Thyroid gland (tissue), 4 donors: ENCODE measurements at regions not wholly inside any gene's neighbourhood (a gene's known extent, or its start where the extent isn't known, plus 50 kb on each side); places are given as distances from the start of the nearest gene placed in this dataset.
"Not testable (repeated sequence)": the region's sequence is repeated elsewhere in the genome, so short reads cannot be mapped to it uniquely, and the experiment has no call there.

Source experiments
- DNase-seq, 2 donors: peaks; one replicate each; pipeline ENCODE4 v3.0.0-alpha.2; 2019
- H3K27ac ChIP-seq, 3 donors: fragments of 200-600 bp; sonication (generic); 1 replicate in 2 of 3; 2 replicates in 1 of 3; pipeline ENCODE4 v1.5.1; 2016 to 2019; ENCODE audit warnings: mild to moderate bottlenecking in 1 of 3, moderate library complexity in 1 of 3
- H3K27me3 ChIP-seq: fragments of 200-600 bp; sonication (generic); one replicate; pipeline ENCODE4 v1.5.1; 2019
- H3K36me3 ChIP-seq, 2 donors: fragments of 200-600 bp; sonication (generic); one replicate each; pipeline ENCODE4 v1.5.1; 2016 to 2019
- H3K4me1 ChIP-seq, 2 donors: fragments of 200-600 bp; sonication (generic); one replicate each; pipeline ENCODE4 v1.5.1; 2017 to 2019
- H3K4me3 ChIP-seq, 3 donors: fragments of 200-600 bp; sonication (generic); replicated peaks in 1 of 3; 1 replicate in 2 of 3; 2 replicates in 1 of 3; pipeline ENCODE4 v1.5.1; 2016; ENCODE audit warnings: mild to moderate bottlenecking in 1 of 3
- H3K9me3 ChIP-seq: fragments of 200-600 bp; sonication (generic); one replicate; pipeline ENCODE4 v1.5.1; 2017
- WGBS, 2 donors: methylation state at CpG; one replicate each; pipeline ENCODE4 v1.1.5; 2017; 5-methylcytosine and 5-hydroxymethylcytosine counted together
- intact Hi-C: fragments of 100-400 bp; cut with DNase I; formaldehyde crosslinking; loops from one replicate; pipeline ENCODE4 v1.15.1; 2023

- DNase-seq, H3K4me3 ChIP-seq, H3K36me3 ChIP-seq, intact Hi-C loops, H3K27me3 ChIP-seq, H3K4me1 ChIP-seq, H3K9me3 ChIP-seq, H3K27ac ChIP-seq: not testable (repeated sequence)
- WGBS, 2 donors: no CpG with 5 or more reads among the region's 3 CpGs
Measured at GRCh38 chr1:120599511-120599910, 124.2 kb upstream of the NBPF26 start.

- H3K4me3 ChIP-seq, intact Hi-C loops, H3K4me1 ChIP-seq, H3K27me3 ChIP-seq, H3K9me3 ChIP-seq, H3K36me3 ChIP-seq, DNase-seq, H3K27ac ChIP-seq: not testable (repeated sequence)
- WGBS, 2 donors: no CpG with 5 or more reads among the region's 3 CpGs
Measured at GRCh38 chr1:120600442-120601041, 123.2 kb upstream of the NBPF26 start.

GRCh38 chr1:120607882-120608281, 115.9 kb upstream of the NBPF26 start:
- H3K27me3 ChIP-seq, intact Hi-C loops, H3K9me3 ChIP-seq, H3K4me3 ChIP-seq, DNase-seq, H3K36me3 ChIP-seq, H3K4me1 ChIP-seq, H3K27ac ChIP-seq: not testable (repeated sequence)
- no CpG with 5 or more reads among the region's 3 CpGs for WGBS, 2 donors

- intact Hi-C loops, H3K9me3 ChIP-seq, H3K4me1 ChIP-seq, H3K4me3 ChIP-seq, H3K27ac ChIP-seq, DNase-seq, H3K27me3 ChIP-seq, H3K36me3 ChIP-seq: not testable (repeated sequence)
- WGBS, 2 donors: no CpG with 5 or more reads among the region's 8 CpGs
Measured at GRCh38 chr1:120608314-120609014, 115.3 kb upstream of the NBPF26 start.

GRCh38 chr1:120609015-120609573, 114.7 kb upstream of the NBPF26 start:
- H3K4me3 ChIP-seq, H3K27ac ChIP-seq, intact Hi-C loops, H3K4me1 ChIP-seq, H3K36me3 ChIP-seq, H3K27me3 ChIP-seq, H3K9me3 ChIP-seq, DNase-seq: not testable (repeated sequence)
- no CpG with 5 or more reads among the region's 3 CpGs for WGBS, 2 donors

- not testable (repeated sequence) for DNase-seq, H3K4me3 ChIP-seq
Measured at GRCh38 chr1:120609834-120610233, 113.9 kb upstream of the NBPF26 start.

GRCh38 chr1:120614931-120615639, 108.7 kb upstream of the NBPF26 start:
- intact Hi-C loops, H3K27ac ChIP-seq, H3K27me3 ChIP-seq, H3K36me3 ChIP-seq, DNase-seq, H3K9me3 ChIP-seq, H3K4me1 ChIP-seq, H3K4me3 ChIP-seq: not testable (repeated sequence)
- whole genome bisulfite sequencing, 2 donors: no CpG with 5 or more reads among the region's 4 CpGs

More at GRCh38 chr1:120609834-120610233, 113.9 kb upstream of the NBPF26 start:
- H3K9me3 ChIP-seq, H3K4me1 ChIP-seq, intact Hi-C loops, H3K27ac ChIP-seq, H3K36me3 ChIP-seq, H3K27me3 ChIP-seq: not testable (repeated sequence)
- no CpG with 5 or more reads among the region's 6 CpGs for WGBS, 2 donors

GRCh38 chr1:120617493-120617892, 106.3 kb upstream of the NBPF26 start:
- WGBS, 2 donors: no CpG with 5 or more reads among the region's 3 CpGs
- H3K27me3 ChIP-seq, DNase-seq, intact Hi-C loops, H3K27ac ChIP-seq, H3K9me3 ChIP-seq, H3K4me1 ChIP-seq, H3K36me3 ChIP-seq, H3K4me3 ChIP-seq: not testable (repeated sequence)

GRCh38 chr1:120619867-120620692, 103.7 kb upstream of the NBPF26 start:
- intact Hi-C loops, H3K27me3 ChIP-seq, DNase-seq, H3K4me3 ChIP-seq, H3K27ac ChIP-seq, H3K9me3 ChIP-seq, H3K4me1 ChIP-seq, H3K36me3 ChIP-seq: not testable (repeated sequence)
- no CpG with 5 or more reads among the region's 25 CpGs for WGBS, 2 donors

GRCh38 chr1:120620693-120620969, 103.1 kb upstream of the NBPF26 start:
- H3K4me3 ChIP-seq, H3K36me3 ChIP-seq, DNase-seq, H3K27me3 ChIP-seq, H3K4me1 ChIP-seq, H3K9me3 ChIP-seq, intact Hi-C loops, H3K27ac ChIP-seq: not testable (repeated sequence)
- WGBS, 2 donors: no CpG with 5 or more reads among the region's 5 CpGs

- DNase-seq: not testable (repeated sequence)
- no CpG with 5 or more reads among the region's 5 CpGs for WGBS, 2 donors
Measured at GRCh38 chr1:120621278-120621677, 102.5 kb upstream of the NBPF26 start.

GRCh38 chr1:120623539-120623938, 100.2 kb upstream of the NBPF26 start:
- H3K4me3 ChIP-seq, DNase-seq, H3K27ac ChIP-seq, H3K4me1 ChIP-seq, H3K9me3 ChIP-seq, intact Hi-C loops, H3K27me3 ChIP-seq, H3K36me3 ChIP-seq: not testable (repeated sequence)
- WGBS, 2 donors: no CpG with 5 or more reads among the region's 4 CpGs

More at GRCh38 chr1:120621278-120621677, 102.5 kb upstream of the NBPF26 start:
- H3K36me3 ChIP-seq, H3K9me3 ChIP-seq, H3K27me3 ChIP-seq, H3K27ac ChIP-seq, H3K4me1 ChIP-seq, H3K4me3 ChIP-seq, intact Hi-C loops: not testable (repeated sequence)
